CD4-positive, CD25-positive, alpha-beta regulatory T cell (primary cell): ENCODE measurements at regions not wholly inside any gene's neighbourhood (a gene's known extent, or its start where the extent isn't known, plus 50 kb on each side); places are given as distances from the start of the nearest gene placed in this dataset.
"Not testable (repeated sequence)": the region's sequence is repeated elsewhere in the genome, so short reads cannot be mapped to it uniquely, and the experiment has no call there.

Experiments used
- ATAC-seq, 2 donors: fragments of 150-1000 bp; cut with Tn5 transposase; one replicate each; pipeline ENCODE4 v1.10.0; 2021; ENCODE audit warnings: low read depth in 2 of 2, moderate number of reproducible peaks in 2 of 2, moderate library complexity in 1 of 2
- DNase-seq, 3 donors: peaks; one replicate each; pipeline versions ENCODE4 v3.0.0 to v3.0.0-alpha.2; 2012 to 2022; ENCODE audit warnings: mixed read lengths in 1 of 3
- H3K27ac ChIP-seq: one replicate; pipeline ENCODE4 v1.7.0; 2013; ENCODE audit warnings: mild to moderate bottlenecking, low read length; ENCODE audit not compliant: insufficient read depth, poor library complexity, severe bottlenecking
- H3K27me3 ChIP-seq: one replicate; pipeline ENCODE4 v1.7.0; 2013; ENCODE audit warnings: low read length; ENCODE audit not compliant: control insufficient read depth, insufficient read depth
- H3K36me3 ChIP-seq: one replicate; pipeline ENCODE4 v1.7.0; 2013; ENCODE audit warnings: mild to moderate bottlenecking, low read length, moderate library complexity; ENCODE audit not compliant: control insufficient read depth, insufficient read depth
- H3K4me1 ChIP-seq: 2 replicates; pipeline ENCODE4 v1.7.0; 2013; ENCODE audit warnings: mild to moderate bottlenecking, low read length; ENCODE audit not compliant: insufficient read depth, control insufficient read depth, poor library complexity, severe bottlenecking
- H3K4me3 ChIP-seq: one replicate; pipeline ENCODE4 v1.7.0; 2013; ENCODE audit warnings: low read depth, mild to moderate bottlenecking, low read length, moderate library complexity
- H3K9me3 ChIP-seq, 2 experiments: 1 replicate in 1 of 2; 2 replicates in 1 of 2; pipeline ENCODE4 v1.7.0; 2013; ENCODE audit warnings: low read length in 2 of 2, mild to moderate bottlenecking in 1 of 2, moderate library complexity in 1 of 2; ENCODE audit not compliant: control insufficient read depth in 2 of 2
- H3K27ac Mint-ChIP-seq, 3 donors: one replicate each; pipeline ENCODE4 v1.8.0; 2020 to 2022; ENCODE audit warnings: mild to moderate bottlenecking in 3 of 3, mixed read lengths in 3 of 3, moderate library complexity in 2 of 3
- H3K27me3 Mint-ChIP-seq: one replicate; pipeline ENCODE4 v1.8.0; 2022; ENCODE audit warnings: mild to moderate bottlenecking, mixed read lengths
- H3K36me3 Mint-ChIP-seq: one replicate; pipeline ENCODE4 v1.8.0; 2020; ENCODE audit warnings: mixed read lengths
- H3K4me1 Mint-ChIP-seq, 4 donors: one replicate each; pipeline ENCODE4 v1.8.0; 2020 to 2022; ENCODE audit warnings: mixed read lengths in 4 of 4, mild to moderate bottlenecking in 1 of 4
- H3K4me3 Mint-ChIP-seq, 4 donors: one replicate each; pipeline ENCODE4 v1.8.0; 2020 to 2022; ENCODE audit warnings: mild to moderate bottlenecking in 4 of 4, mixed read lengths in 4 of 4, moderate library complexity in 3 of 4
- H3K9me3 Mint-ChIP-seq, 7 donors: one replicate each; pipeline ENCODE4 v1.8.0; 2020 to 2022; ENCODE audit warnings: mixed read lengths in 7 of 7, mild to moderate bottlenecking in 3 of 7, moderate library complexity in 2 of 7

GRCh38 chr6:88420967-88421488 is 254.9 kb upstream of the CNR1 start:
- not testable (repeated sequence) for H3K27ac ChIP-seq, H3K4me3 ChIP-seq, H3K36me3 Mint-ChIP-seq, H3K4me1 Mint-ChIP-seq, ATAC-seq, H3K4me1 ChIP-seq, H3K27me3 ChIP-seq, H3K9me3 ChIP-seq, H3K4me3 Mint-ChIP-seq, H3K36me3 ChIP-seq, H3K27me3 Mint-ChIP-seq, DNase-seq, H3K9me3 Mint-ChIP-seq, H3K27ac Mint-ChIP-seq

- H3K9me3 Mint-ChIP-seq, H3K4me1 Mint-ChIP-seq, ATAC-seq, H3K27me3 Mint-ChIP-seq, H3K27me3 ChIP-seq, H3K27ac Mint-ChIP-seq, H3K36me3 Mint-ChIP-seq, H3K4me3 ChIP-seq, H3K9me3 ChIP-seq, H3K4me3 Mint-ChIP-seq, H3K4me1 ChIP-seq, H3K27ac ChIP-seq, H3K36me3 ChIP-seq, DNase-seq: not testable (repeated sequence)
Observed at GRCh38 chr6:88418921-88419810, 253.0 kb upstream of the CNR1 start.

- H3K9me3 ChIP-seq, H3K4me3 ChIP-seq, H3K36me3 ChIP-seq, H3K27ac Mint-ChIP-seq, H3K27ac ChIP-seq, H3K4me1 ChIP-seq, H3K4me3 Mint-ChIP-seq, ATAC-seq, H3K4me1 Mint-ChIP-seq, H3K9me3 Mint-ChIP-seq, H3K36me3 Mint-ChIP-seq, H3K27me3 ChIP-seq, H3K27me3 Mint-ChIP-seq, DNase-seq: not testable (repeated sequence)
Observed at GRCh38 chr6:88417361-88417760, 251.2 kb upstream of the CNR1 start.

- no peaks in the 10 kb centered on the region for H3K36me3 ChIP-seq
- no peaks in the 10 kb centered on the region for H3K4me1 ChIP-seq
- no peak for ATAC-seq
- H3K4me3 ChIP-seq = no peak overlapping the region
- Mint-ChIP-seq H3K27ac (no peak overlapping the region), H3K27me3 (no peaks in the 10 kb centered on the region), H3K4me1 (no peaks in the 10 kb centered on the region), H3K4me3 (no peak overlapping the region), H3K36me3 (no peaks in the 10 kb centered on the region), H3K9me3 (peaks cover 0 to 4% (median under 1%) of the 10 kb centered on the region in 7 donors)
- H3K9me3 ChIP-seq = no peaks in the 10 kb centered on the region
- H3K27ac ChIP-seq = no peak overlapping the region
- no peaks in the 10 kb centered on the region for H3K27me3 ChIP-seq
- no peak for DNase-seq
Observed at GRCh38 chr6:88413459-88413858, 247.3 kb upstream of the CNR1 start.

GRCh38 chr6:88408355-88408754 is 242.2 kb upstream of the CNR1 start:
- H3K36me3 ChIP-seq, H3K27me3 ChIP-seq, H3K4me1 Mint-ChIP-seq, H3K9me3 ChIP-seq, H3K9me3 Mint-ChIP-seq, ATAC-seq, H3K27ac ChIP-seq, H3K4me3 Mint-ChIP-seq, DNase-seq, H3K27me3 Mint-ChIP-seq, H3K4me1 ChIP-seq, H3K36me3 Mint-ChIP-seq, H3K4me3 ChIP-seq, H3K27ac Mint-ChIP-seq: not testable (repeated sequence)

GRCh38 chr6:88406674-88407073 is 240.5 kb upstream of the CNR1 start:
- H3K36me3 ChIP-seq, H3K27ac ChIP-seq, H3K36me3 Mint-ChIP-seq, H3K9me3 ChIP-seq, H3K9me3 Mint-ChIP-seq, H3K27me3 ChIP-seq, ATAC-seq, H3K4me3 Mint-ChIP-seq, H3K4me1 Mint-ChIP-seq, H3K4me1 ChIP-seq, H3K4me3 ChIP-seq, H3K27ac Mint-ChIP-seq, DNase-seq: not testable (repeated sequence)
- peaks cover 11% of the 10 kb centered on the region for H3K27me3 Mint-ChIP-seq

- no peaks in the 10 kb centered on the region for H3K36me3 Mint-ChIP-seq
- H3K4me3 Mint-ChIP-seq = no peak overlapping the region
- peaks cover 0 to 4% (median 0%) of the 10 kb centered on the region in 7 donors for H3K9me3 Mint-ChIP-seq
- Histone ChIP-seq H3K27ac (no peak overlapping the region), H3K4me3 (no peak overlapping the region), H3K27me3 (peaks cover 3% of the 10 kb centered on the region), H3K9me3 (no peaks in the 10 kb centered on the region), H3K36me3 (no peaks in the 10 kb centered on the region), H3K4me1 (no peaks in the 10 kb centered on the region)
- ATAC-seq (no peak), DNase-seq (no peak)
- H3K27ac Mint-ChIP-seq = no peak overlapping the region
- H3K4me1 Mint-ChIP-seq = no peaks in the 10 kb centered on the region
- H3K27me3 Mint-ChIP-seq = peaks cover 11% of the 10 kb centered on the region
Observed at GRCh38 chr6:88403486-88403885, 237.3 kb upstream of the CNR1 start.

GRCh38 chr6:88402909-88403308 is 236.8 kb upstream of the CNR1 start:
- Mint-ChIP-seq H3K36me3 (no peaks in the 10 kb centered on the region), H3K4me3 (no peak overlapping the region), H3K27ac (no peak overlapping the region), H3K27me3 (peaks cover 11% of the 10 kb centered on the region), H3K4me1 (no peaks in the 10 kb centered on the region), H3K9me3 (peaks cover 0 to 4% (median 0%) of the 10 kb centered on the region in 7 donors)
- H3K9me3 ChIP-seq = no peaks in the 10 kb centered on the region
- DNase-seq (no peak), ATAC-seq (no peak)
- H3K27ac ChIP-seq = no peak overlapping the region
- peaks cover 3% of the 10 kb centered on the region for H3K27me3 ChIP-seq
- no peaks in the 10 kb centered on the region for H3K4me1 ChIP-seq
- no peak overlapping the region for H3K4me3 ChIP-seq
- no peaks in the 10 kb centered on the region for H3K36me3 ChIP-seq
